ENCODE measurements at regions not wholly inside any gene's neighbourhood (a gene's known extent, or its start where the extent isn't known, plus 50 kb on each side); places are given as distances from the start of the nearest gene placed in this dataset.
"Not testable (repeated sequence)": the region's sequence is repeated elsewhere in the genome, so short reads cannot be mapped to it uniquely, and the experiment has no call there.

DNA sequence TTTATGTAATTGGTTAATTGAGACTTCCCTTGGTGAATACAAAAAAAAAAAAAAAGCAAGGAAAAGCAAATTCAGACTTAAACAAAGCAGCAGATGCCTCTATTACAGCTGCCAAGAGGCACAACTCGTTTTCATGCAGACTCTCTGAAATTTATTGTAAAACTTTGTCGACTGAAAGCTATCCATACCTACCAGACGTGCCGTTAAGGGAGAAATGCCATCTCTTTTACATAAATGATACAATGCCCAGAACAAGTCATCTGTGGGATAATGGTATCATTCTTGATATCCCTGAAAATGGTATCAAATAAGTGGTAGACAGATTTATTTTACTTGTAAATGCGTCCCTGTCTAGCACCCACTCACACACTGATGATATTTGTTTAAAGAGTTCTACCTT is 724.2 kb downstream of the NSUN3 start:
- DNase-seq (no peak), ATAC-seq (no peak)
- Mint-ChIP-seq H3K9me3 (peaks cover 7% of the 10 kb centered on the region), H3K4me1 (ENCODE audit: low read depth) (no peaks in the 10 kb centered on the region), H3K36me3 (ENCODE audit: insufficient read depth) (no peaks in the 10 kb centered on the region), H3K4me3 (no peak overlapping the region), H3K27me3 (ENCODE audit: low read depth) (no peaks in the 10 kb centered on the region)

DNA sequence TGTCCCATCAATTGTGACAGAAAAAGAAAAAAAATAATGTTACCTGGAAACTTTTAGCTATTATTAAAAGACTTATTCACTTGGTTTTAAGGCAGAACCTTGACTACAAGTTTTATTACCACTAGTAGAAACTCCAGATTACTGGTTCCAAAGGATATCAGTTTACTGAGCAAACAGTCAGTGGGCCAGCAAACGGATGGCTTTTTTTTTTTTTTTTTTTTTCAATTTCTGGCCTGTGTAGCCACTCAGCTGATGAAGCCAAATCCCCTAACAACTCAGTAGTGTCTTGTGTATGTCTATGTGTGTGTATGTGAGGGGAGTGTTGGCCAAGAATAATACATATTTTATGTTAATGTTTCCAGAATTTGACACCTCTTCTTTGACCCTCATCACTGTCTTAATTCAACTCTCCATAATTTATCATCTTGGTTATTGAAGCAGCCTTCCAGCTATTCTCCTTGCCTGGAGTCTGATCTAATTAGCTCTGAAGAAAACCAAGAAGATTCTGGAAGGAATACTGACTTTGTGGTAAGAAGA is 724.9 kb downstream of the NSUN3 start:
- Mint-ChIP-seq H3K9me3 (peaks cover 11% of the 10 kb centered on the region), H3K4me3 (no peak overlapping the region), H3K36me3 (ENCODE audit: insufficient read depth) (no peaks in the 10 kb centered on the region), H3K4me1 (ENCODE audit: low read depth) (no peaks in the 10 kb centered on the region), H3K27me3 (ENCODE audit: low read depth) (no peaks in the 10 kb centered on the region)
- DNase-seq (no peak), ATAC-seq (no peak)

DNA sequence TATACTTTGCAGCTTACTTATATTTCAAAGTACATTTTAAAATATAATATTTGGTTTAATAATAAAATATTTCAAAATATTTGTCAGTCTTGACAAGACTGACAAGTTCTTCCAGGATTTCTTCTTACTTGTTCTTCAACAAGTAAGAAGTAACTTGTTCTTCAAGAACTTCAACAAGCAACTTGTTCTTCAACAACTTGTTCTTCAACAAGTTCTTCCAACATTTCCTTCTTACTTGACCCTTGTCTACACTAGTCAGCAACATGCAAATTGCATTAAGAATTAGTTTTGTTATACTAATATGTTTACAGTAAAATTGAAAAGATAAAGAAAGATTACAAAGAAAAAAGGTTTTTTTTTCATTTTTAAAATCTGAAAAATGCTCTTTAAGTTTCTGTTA is 731.7 kb downstream of the NSUN3 start:
- ATAC-seq = no peak

DNA sequence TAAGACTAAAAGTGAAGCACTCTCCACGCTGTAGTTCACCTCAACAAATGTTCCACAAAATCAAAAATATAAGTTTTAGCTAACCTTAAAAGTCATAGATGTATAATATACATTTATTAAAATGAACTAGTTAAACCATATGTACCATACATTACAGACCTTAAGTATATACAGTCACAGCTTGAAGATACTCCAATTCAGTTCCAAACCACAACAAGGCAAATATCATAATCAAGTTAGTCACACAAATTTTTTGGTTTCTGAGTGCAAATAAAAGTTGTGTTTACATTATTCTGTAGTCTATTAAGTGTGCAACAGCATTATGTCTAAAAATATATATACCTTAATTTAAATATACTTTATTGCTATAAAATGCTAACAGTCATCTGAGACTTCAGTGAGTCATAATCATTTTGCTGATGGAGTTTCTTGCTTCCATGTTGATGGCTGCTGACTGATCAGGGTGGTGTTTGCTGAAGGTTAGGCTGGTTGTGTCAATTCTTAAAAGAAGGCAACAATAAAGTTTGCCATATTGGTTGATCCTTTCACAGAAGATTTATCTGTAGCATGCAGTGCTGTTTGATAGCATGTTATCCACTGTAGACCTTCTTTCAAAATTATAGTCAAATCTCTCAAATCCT is 736.7 kb downstream of the NSUN3 start:
- Mint-ChIP-seq H3K9me3 (peaks cover 5% of the 10 kb centered on the region), H3K36me3 (ENCODE audit: insufficient read depth) (no peaks in the 10 kb centered on the region), H3K4me3 (no peak overlapping the region), H3K27me3 (ENCODE audit: low read depth) (no peaks in the 10 kb centered on the region), H3K4me1 (ENCODE audit: low read depth) (no peaks in the 10 kb centered on the region)
- DNase-seq = no peak
- no peak for ATAC-seq

More for the DNA sequence above, 731.7 kb downstream of the NSUN3 start:
- peaks cover 4% of the 10 kb centered on the region for H3K9me3 Mint-ChIP-seq
- no peaks in the 10 kb centered on the region for H3K36me3 Mint-ChIP-seq (ENCODE audit: insufficient read depth)
- H3K4me1 Mint-ChIP-seq (ENCODE audit: low read depth) = no peaks in the 10 kb centered on the region
- no peak overlapping the region for H3K4me3 Mint-ChIP-seq
- H3K27me3 Mint-ChIP-seq (ENCODE audit: low read depth) = no peaks in the 10 kb centered on the region
- DNase-seq = no peak

DNA sequence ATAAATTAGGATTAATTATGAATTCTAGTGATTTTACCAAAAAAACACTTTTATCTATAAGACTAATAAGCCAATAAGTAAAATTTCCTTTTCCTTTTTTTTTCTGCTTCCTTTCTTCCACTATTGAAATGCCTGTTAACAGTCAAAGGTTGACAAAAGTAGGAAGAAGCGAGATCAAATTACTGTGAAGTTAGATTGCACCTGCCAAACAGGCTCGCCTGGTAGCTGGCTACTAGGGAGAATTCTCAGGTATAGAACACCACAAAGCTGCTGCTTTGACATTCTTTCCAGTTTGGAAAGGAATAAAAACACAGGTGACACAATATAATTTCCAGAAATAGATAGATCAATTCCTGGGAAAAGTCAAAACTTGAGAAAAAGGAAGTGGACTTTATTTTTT is 749.0 kb downstream of the NSUN3 start:
- DNase-seq = no peak
- H3K4me3 Mint-ChIP-seq = no peak overlapping the region
- peaks cover 5% of the 10 kb centered on the region for H3K9me3 Mint-ChIP-seq
- H3K36me3 Mint-ChIP-seq (ENCODE audit: insufficient read depth) = no peaks in the 10 kb centered on the region
- no peak for ATAC-seq
- no peaks in the 10 kb centered on the region for H3K4me1 Mint-ChIP-seq (ENCODE audit: low read depth)
- H3K27me3 Mint-ChIP-seq (ENCODE audit: low read depth) = no peaks in the 10 kb centered on the region

DNA sequence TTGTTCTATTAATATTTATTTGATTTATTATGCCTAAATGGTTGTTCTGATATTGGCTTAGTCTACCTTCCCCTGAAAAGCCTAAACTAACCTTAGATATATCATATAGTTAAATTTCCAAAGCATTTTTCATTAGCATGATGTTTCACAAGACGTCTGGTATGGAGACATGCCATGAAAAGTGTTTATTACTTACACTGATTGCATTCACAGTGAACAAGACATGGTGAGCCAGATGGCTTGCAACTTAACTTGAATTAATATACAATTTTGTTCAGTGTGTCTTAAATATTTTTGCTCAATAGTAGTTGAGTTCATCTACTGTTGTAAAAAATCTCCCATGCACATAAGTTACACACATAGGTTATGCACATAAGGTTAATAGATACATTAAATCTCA is 758.4 kb downstream of the NSUN3 start:
- ATAC-seq = no peak
- Mint-ChIP-seq H3K27me3 (ENCODE audit: low read depth) (no peaks in the 10 kb centered on the region), H3K4me3 (no peak overlapping the region)

DNA sequence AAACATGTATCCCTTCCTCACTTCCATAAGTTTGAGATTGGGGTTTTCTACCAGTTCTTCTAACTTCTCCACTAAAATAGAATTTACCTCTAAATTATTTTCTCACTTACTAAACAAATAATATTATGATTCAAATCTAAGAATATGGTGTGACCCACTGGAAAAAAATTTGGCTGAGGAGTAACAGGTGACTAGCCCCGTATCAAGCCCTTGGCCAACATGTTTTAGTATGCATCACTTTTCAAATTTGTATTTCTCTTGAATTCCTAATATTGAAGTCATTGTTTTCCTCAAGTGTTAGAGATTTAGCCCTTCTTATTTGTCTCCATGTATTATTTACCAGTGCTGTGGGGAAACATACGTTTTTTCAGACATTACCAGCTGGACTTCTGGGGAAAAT is 759.4 kb downstream of the NSUN3 start:
- no peaks in the 10 kb centered on the region for H3K4me1 Mint-ChIP-seq (ENCODE audit: low read depth)
- ATAC-seq (no peak), DNase-seq (no peak)
- peaks cover 5% of the 10 kb centered on the region for H3K9me3 Mint-ChIP-seq
- no peak overlapping the region for H3K4me3 Mint-ChIP-seq
- H3K27me3 Mint-ChIP-seq (ENCODE audit: low read depth) = no peaks in the 10 kb centered on the region
- H3K36me3 Mint-ChIP-seq (ENCODE audit: insufficient read depth) = no peaks in the 10 kb centered on the region

More for the DNA sequence above, 758.4 kb downstream of the NSUN3 start:
- no peaks in the 10 kb centered on the region for H3K36me3 Mint-ChIP-seq (ENCODE audit: insufficient read depth)
- H3K4me1 Mint-ChIP-seq (ENCODE audit: low read depth) = no peaks in the 10 kb centered on the region
- no peak for DNase-seq
- H3K9me3 Mint-ChIP-seq = peaks cover 5% of the 10 kb centered on the region

DNA sequence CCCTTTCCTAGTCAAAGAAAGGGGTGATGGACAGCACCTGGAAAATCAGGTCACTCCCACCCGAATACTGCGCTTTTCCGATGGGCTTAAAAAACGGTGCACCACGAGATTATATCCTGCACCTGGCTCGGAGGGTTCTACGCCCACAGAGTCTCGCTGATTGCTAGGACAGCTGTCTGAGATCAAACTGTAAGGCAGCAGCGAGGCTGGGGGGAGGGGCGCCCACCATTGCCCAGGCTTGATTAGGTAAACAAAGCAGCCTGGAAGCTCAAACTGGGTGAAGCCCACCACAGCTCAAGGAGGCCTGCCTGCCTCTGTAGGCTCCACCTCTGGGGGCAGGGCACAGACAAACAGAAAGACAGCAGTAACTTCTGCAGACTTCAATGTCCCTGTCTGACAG is 783.4 kb downstream of the NSUN3 start:
- not testable (repeated sequence) for H3K9me3 Mint-ChIP-seq; H3K36me3 Mint-ChIP-seq (ENCODE audit: insufficient read depth); H3K4me3 Mint-ChIP-seq; DNase-seq; H3K4me1 Mint-ChIP-seq (ENCODE audit: low read depth); ATAC-seq; H3K27me3 Mint-ChIP-seq (ENCODE audit: low read depth)

DNA sequence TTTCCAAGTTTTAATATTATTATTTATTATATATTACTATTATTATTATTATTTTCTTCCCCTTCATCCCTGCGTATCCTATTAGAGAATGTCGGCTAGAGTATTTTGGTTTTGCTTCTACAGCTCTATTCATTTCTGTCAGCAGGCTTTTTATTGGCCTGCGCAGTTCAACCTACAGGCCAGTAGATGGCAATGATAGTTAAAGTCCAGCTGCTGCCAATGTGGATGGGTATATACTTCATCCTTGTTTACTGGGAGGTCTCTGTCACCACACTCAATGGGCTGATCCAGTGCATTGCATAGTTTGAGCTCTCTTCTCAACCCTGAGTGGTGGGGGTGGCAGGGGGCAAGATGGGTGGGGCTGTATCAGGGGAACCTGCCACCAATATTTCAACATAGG is 799.8 kb downstream of the NSUN3 start:
- Mint-ChIP-seq H3K36me3 (ENCODE audit: insufficient read depth) (no peaks in the 10 kb centered on the region), H3K4me1 (ENCODE audit: low read depth) (no peaks in the 10 kb centered on the region), H3K4me3 (no peak overlapping the region), H3K27me3 (ENCODE audit: low read depth) (no peaks in the 10 kb centered on the region), H3K9me3 (peaks cover 32% of the 10 kb centered on the region)
- ATAC-seq (no peak), DNase-seq (no peak)

DNA sequence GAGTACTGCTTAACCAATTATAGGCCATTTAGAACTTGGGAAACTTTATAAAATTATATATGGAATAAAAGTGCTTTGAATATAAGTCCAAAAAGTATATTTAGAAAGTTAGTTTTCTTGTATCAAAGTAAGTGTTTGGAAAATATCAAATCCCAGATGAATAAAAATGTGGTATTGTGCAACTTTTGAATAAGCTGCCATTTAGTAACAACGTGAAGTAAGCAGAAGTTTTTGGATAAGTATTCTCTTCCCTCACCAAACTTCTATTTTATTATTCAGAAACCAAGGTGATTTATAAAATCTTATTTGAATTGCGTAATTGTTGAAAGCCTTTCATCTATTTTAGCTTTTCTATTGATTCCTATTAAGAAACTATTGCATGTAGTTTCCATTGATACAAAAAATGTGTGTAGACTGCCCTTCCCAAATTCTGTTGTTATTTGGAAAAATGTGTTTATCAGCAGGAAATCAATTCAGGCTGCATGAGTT is 806.2 kb downstream of the NSUN3 start:
- no peak for ATAC-seq

DNA sequence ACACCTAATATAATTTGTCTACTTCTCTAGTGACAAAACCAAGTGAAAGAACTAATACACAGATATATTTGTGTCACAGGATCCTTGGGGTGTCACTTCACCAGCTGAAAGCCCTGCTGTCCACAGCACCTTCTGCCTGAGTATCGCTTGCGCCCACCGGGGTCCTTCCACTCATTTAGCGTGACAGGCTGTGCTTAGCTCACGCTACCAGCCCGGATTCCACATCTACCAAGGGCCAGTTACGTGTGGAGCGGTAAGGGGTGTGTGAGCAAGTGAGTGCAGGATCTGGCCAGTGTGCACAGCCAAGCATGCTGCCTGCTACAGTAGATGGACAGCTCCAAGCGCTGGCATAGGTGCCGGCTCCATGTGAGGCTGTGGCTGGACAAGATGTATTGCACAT is 810.9 kb downstream of the NSUN3 start:
- no peak for DNase-seq
- Mint-ChIP-seq H3K36me3 (ENCODE audit: insufficient read depth) (no peaks in the 10 kb centered on the region), H3K4me1 (ENCODE audit: low read depth) (no peaks in the 10 kb centered on the region), H3K9me3 (no peaks in the 10 kb centered on the region), H3K4me3 (no peak overlapping the region), H3K27me3 (ENCODE audit: low read depth) (no peaks in the 10 kb centered on the region)
- ATAC-seq = no peak

More for the DNA sequence above, 806.2 kb downstream of the NSUN3 start:
- Mint-ChIP-seq H3K27me3 (ENCODE audit: low read depth) (no peaks in the 10 kb centered on the region), H3K4me1 (ENCODE audit: low read depth) (no peaks in the 10 kb centered on the region), H3K9me3 (peaks cover 4% of the 10 kb centered on the region), H3K4me3 (no peak overlapping the region), H3K36me3 (ENCODE audit: insufficient read depth) (no peaks in the 10 kb centered on the region)
- no peak for DNase-seq

DNA sequence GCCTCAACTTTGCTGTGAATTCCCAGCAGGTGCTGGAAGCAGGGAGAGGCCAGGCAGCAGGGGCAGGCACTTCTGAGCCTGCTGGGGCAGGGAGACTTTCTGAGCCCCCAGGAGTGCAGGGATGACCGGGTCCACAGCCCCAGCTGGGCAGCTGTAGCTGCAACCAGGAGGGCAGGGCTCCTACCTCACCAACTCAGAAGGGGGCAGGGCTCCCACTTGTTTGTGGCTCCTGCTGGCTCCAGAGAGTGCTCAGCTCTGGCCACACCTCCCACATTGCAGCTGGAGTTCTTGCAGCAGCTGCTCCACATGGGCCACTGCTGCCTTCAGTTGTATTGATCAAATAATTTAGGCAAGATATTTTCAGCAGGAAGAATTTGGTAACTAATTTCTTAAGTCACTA is 812.3 kb downstream of the NSUN3 start:
- Mint-ChIP-seq H3K4me3 (no peak overlapping the region), H3K36me3 (ENCODE audit: insufficient read depth) (no peaks in the 10 kb centered on the region), H3K27me3 (ENCODE audit: low read depth) (no peaks in the 10 kb centered on the region), H3K9me3 (no peaks in the 10 kb centered on the region), H3K4me1 (ENCODE audit: low read depth) (no peaks in the 10 kb centered on the region)
- no peak for ATAC-seq
- no peak for DNase-seq

DNA sequence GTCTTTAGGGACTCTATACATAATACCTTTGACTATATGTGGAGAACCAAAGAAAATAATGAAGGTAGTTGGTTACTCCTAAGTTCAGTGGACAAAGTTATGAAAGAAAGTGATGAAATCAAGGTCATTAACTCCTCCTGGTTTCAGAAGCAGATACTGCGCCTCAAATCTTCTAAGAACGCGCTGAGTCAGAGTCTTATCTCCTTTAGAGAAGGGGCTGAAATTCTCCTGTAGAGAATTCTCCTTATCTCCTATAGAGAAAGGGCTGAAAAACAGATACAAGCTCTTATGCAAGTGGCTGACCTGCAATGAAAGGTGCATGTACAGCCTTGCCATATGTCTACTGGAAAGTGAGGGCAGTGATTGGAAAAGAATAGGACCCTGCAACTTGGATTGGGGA is 824.2 kb downstream of the NSUN3 start:
- no peaks in the 10 kb centered on the region for H3K36me3 Mint-ChIP-seq (ENCODE audit: insufficient read depth)
- H3K27me3 Mint-ChIP-seq (ENCODE audit: low read depth) = no peaks in the 10 kb centered on the region
- no peak overlapping the region for H3K4me3 Mint-ChIP-seq
- H3K9me3 Mint-ChIP-seq = peaks cover 7% of the 10 kb centered on the region
- ATAC-seq = no peak
- no peak for DNase-seq
- H3K4me1 Mint-ChIP-seq (ENCODE audit: low read depth) = no peaks in the 10 kb centered on the region

DNA sequence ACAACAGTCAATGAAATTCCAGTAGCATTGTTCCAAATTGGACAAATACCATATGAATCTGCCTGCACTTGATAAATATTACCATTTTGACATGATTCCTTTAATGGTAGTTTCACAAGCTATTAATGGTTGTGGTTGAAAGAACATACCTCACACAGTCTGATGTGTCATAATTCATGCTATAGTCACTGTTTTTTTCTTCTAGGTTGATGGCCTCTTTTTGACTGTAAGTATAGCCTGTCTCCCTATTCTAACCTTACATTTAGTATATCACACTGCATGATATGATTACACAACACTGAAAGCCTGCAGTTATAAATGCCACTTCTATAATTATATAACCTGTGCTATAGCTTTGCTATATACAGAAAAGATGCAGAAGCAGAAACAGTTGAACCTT is 834.1 kb downstream of the NSUN3 start:
- no peak for DNase-seq
- H3K36me3 Mint-ChIP-seq (ENCODE audit: insufficient read depth) = no peaks in the 10 kb centered on the region
- ATAC-seq = no peak
- no peaks in the 10 kb centered on the region for H3K4me1 Mint-ChIP-seq (ENCODE audit: low read depth)
- H3K9me3 Mint-ChIP-seq = peaks cover 9% of the 10 kb centered on the region
- H3K27me3 Mint-ChIP-seq (ENCODE audit: low read depth) = no peaks in the 10 kb centered on the region
- H3K4me3 Mint-ChIP-seq = no peak overlapping the region

DNA sequence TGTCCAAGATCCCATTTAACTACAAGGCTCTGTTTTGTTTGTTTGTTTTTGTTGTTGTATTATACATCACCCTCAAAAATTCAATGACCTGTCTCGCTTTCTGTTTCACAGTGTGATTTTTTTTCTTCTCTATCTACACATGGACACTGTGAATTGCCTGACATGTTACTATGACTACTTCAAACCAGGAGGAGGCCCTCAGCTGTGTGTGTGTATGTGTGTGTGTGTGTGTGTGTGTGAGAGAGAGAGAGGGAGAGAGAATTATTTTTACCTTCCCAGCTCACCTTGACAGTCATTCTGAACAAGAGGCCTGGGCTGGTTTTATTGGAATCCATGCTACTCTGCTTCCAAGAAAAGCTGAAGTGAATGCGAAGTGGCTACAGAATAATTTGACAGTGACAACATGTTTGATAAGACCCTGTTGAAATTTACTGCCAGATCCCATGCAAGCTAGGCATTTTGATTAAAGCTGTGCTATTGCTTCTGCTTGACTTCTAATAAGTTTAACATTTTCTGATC is 841.4 kb downstream of the NSUN3 start:
- no peaks in the 10 kb centered on the region for H3K4me1 Mint-ChIP-seq (ENCODE audit: low read depth)
- no peak overlapping the region for H3K4me3 Mint-ChIP-seq
- H3K27me3 Mint-ChIP-seq (ENCODE audit: low read depth) = no peaks in the 10 kb centered on the region
- peaks cover 6% of the 10 kb centered on the region for H3K9me3 Mint-ChIP-seq
- H3K36me3 Mint-ChIP-seq (ENCODE audit: insufficient read depth) = no peaks in the 10 kb centered on the region
- no peak for ATAC-seq
- DNase-seq = no peak
